Suppressor macrophage treated with lipopolysaccharide for 1 hour (primary cell): ENCODE measurements at regions not wholly inside any gene's neighbourhood (a gene's known extent, or its start where the extent isn't known, plus 50 kb on each side); places are given as distances from the start of the nearest gene placed in this dataset.

Experiments
- DNase-seq, 3 donors: peaks; one replicate each; pipeline ENCODE4 v3.0.0-alpha.2; 2020 to 2022

GRCh38 chr7:17697128-17697881, 243.0 kb downstream of the SNX13 start:
- DNase-seq: no peak

GRCh38 chr7:17699696-17700095, 240.6 kb downstream of the SNX13 start:
- no peak for DNase-seq

GRCh38 chr7:17700138-17700537, 240.2 kb downstream of the SNX13 start:
- no peak for DNase-seq

GRCh38 chr7:17706275-17706674, 234.0 kb downstream of the SNX13 start:
- DNase-seq: no peak

- DNase-seq: peak; percentile 52 to 67 (median 66)
These were observed 233.6 kb downstream of the SNX13 start for GRCh38 chr7:17706734-17707133.

- DNase-seq: no peak
These were observed 231.2 kb downstream of the SNX13 start for GRCh38 chr7:17709127-17709526.

- DNase-seq: no peak
These were observed 230.7 kb downstream of the SNX13 start for GRCh38 chr7:17709599-17709998.

- DNase-seq: no peak
These were observed 230.0 kb downstream of the SNX13 start for GRCh38 chr7:17710312-17710711.

- DNase-seq: no peak
These were observed 226.7 kb downstream of the SNX13 start for GRCh38 chr7:17713584-17713983.

GRCh38 chr7:17716816-17717215, 223.5 kb downstream of the SNX13 start:
- DNase-seq: no peak

GRCh38 chr7:17719998-17720397, 220.3 kb downstream of the SNX13 start:
- DNase-seq: no peak

GRCh38 chr7:17721736-17722285, 218.5 kb downstream of the SNX13 start:
- DNase-seq: no peak

GRCh38 chr7:17722798-17723197, 217.5 kb downstream of the SNX13 start:
- DNase-seq: no peak

GRCh38 chr7:17725821-17726220, 214.5 kb downstream of the SNX13 start:
- no peak for DNase-seq

- no peak for DNase-seq
These were observed 208.2 kb downstream of the SNX13 start for GRCh38 chr7:17732083-17732482.
